ENCODE measurements at regions not wholly inside any gene's neighbourhood (a gene's known extent, or its start where the extent isn't known, plus 50 kb on each side); places are given as distances from the start of the nearest gene placed in this dataset.

DNA sequence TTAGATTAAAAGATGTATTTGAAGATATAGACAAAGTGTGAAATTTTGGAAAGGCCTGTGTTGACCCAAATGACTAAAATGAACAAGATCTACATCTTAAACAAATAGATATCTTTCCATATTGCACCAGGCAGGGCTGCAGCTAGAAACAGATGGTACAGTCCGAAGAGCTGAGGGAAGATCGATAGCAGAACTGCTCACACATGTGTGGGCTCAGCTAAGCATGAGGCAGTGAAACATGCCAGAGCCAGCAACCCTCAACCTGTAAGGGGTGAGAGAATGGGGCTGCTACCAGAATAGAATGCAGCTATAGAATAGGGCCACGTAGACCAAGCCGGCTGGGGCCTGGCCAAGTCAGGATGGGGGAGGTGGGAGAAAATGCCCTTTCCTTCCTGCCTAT lies 87.8 kb downstream of the SLC5A7 start:
- no peaks in the 10 kb centered on the region for H4K20me1 ChIP-seq (ENCODE audit: insufficient read depth, low read length)
- no peaks in the 10 kb centered on the region for H3K9me3 ChIP-seq (replicated peaks; ENCODE audit: insufficient read depth, low read length)
- no peak for TF ChIP-seq EZH2phosphoT487 (IDR thresholded peaks at IDR 0.05; ENCODE audit: low read length)
- TF ChIP-seq, protein P1, sequence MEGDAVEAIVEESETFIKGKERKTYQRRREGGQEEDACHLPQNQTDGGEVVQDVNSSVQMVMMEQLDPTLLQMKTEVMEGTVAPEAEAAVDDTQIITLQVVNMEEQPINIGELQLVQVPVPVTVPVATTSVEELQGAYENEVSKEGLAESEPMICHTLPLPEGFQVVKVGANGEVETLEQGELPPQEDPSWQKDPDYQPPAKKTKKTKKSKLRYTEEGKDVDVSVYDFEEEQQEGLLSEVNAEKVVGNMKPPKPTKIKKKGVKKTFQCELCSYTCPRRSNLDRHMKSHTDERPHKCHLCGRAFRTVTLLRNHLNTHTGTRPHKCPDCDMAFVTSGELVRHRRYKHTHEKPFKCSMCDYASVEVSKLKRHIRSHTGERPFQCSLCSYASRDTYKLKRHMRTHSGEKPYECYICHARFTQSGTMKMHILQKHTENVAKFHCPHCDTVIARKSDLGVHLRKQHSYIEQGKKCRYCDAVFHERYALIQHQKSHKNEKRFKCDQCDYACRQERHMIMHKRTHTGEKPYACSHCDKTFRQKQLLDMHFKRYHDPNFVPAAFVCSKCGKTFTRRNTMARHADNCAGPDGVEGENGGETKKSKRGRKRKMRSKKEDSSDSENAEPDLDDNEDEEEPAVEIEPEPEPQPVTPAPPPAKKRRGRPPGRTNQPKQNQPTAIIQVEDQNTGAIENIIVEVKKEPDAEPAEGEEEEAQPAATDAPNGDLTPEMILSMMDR (IDR thresholded peaks at IDR 0.05; ENCODE audit: low read length), result no peak
- TF ChIP-seq EZH2 (optimal IDR thresholded peaks at IDR 0.05; ENCODE audit: low read depth, low read length), result no peak
- H3K27ac ChIP-seq (ENCODE audit: low read length), result no peak overlapping the region
- no peak overlapping the region for H3K4me3 ChIP-seq (ENCODE audit: low read length)
- no peaks in the 10 kb centered on the region for H3K9me2 ChIP-seq (replicated peaks; ENCODE audit: insufficient read depth, low read length)
- H3K27me3 ChIP-seq (replicated peaks; ENCODE audit: insufficient read depth, low read length), result no peaks in the 10 kb centered on the region
- H3K4me2 ChIP-seq (ENCODE audit: low read depth, low read length), result no peak overlapping the region
- H3K4me1 ChIP-seq (ENCODE audit: low read length), result no peaks in the 10 kb centered on the region
- no peak overlapping the region for H2AFZ ChIP-seq (ENCODE audit: low read length)
- no peak for DNase-seq
- H3F3A ChIP-seq (ENCODE audit: insufficient read depth, low read length), result no peaks in the 10 kb centered on the region
- no peaks in the 10 kb centered on the region for H3K36me3 ChIP-seq (replicated peaks; ENCODE audit: insufficient read depth, low read length)
- H3K79me2 ChIP-seq (ENCODE audit: low read length), result no peaks in the 10 kb centered on the region
- H3K9ac ChIP-seq (ENCODE audit: low read length), result no peak overlapping the region

DNA sequence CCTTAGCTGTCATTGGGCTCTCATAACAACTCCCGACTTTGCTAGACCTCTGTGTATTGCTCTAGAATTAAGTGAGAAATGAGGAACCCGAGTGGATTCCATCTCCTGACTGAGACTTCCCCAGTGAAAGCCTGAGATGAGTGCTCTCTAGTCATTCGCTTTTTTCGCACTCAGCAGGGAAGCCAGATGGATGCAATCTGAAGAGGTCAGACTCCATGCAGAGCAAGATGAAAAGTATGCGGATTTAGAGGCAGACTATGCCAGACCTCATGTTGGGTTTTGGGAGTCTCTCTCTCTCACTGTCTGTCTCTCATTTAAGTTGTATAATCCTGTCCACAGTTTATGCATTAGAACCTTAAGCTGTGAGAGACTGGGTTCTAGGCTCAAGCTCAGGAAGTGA lies 88.6 kb downstream of the SLC5A7 start:
- Histone ChIP-seq H3K27ac (ENCODE audit: low read length) (no peak overlapping the region), H3K79me2 (ENCODE audit: low read length) (no peaks in the 10 kb centered on the region), H3K27me3 (replicated peaks; ENCODE audit: insufficient read depth, low read length) (no peaks in the 10 kb centered on the region), H3K9me3 (replicated peaks; ENCODE audit: insufficient read depth, low read length) (no peaks in the 10 kb centered on the region), H3K36me3 (replicated peaks; ENCODE audit: insufficient read depth, low read length) (no peaks in the 10 kb centered on the region), H3K9ac (ENCODE audit: low read length) (no peak overlapping the region), H2AFZ (ENCODE audit: low read length) (no peak overlapping the region), H3K9me2 (replicated peaks; ENCODE audit: insufficient read depth, low read length) (no peaks in the 10 kb centered on the region), H4K20me1 (ENCODE audit: insufficient read depth, low read length) (no peaks in the 10 kb centered on the region), H3F3A (ENCODE audit: insufficient read depth, low read length) (no peaks in the 10 kb centered on the region), H3K4me2 (ENCODE audit: low read depth, low read length) (no peak overlapping the region), H3K4me3 (ENCODE audit: low read length) (no peak overlapping the region), H3K4me1 (ENCODE audit: low read length) (no peaks in the 10 kb centered on the region)
- TF ChIP-seq EZH2phosphoT487 (IDR thresholded peaks at IDR 0.05; ENCODE audit: low read length) (no peak), EZH2 (optimal IDR thresholded peaks at IDR 0.05; ENCODE audit: low read depth, low read length) (no peak)
- TF ChIP-seq, protein P1 (IDR thresholded peaks at IDR 0.05; ENCODE audit: low read length), result no peak
- no peak for DNase-seq

DNA sequence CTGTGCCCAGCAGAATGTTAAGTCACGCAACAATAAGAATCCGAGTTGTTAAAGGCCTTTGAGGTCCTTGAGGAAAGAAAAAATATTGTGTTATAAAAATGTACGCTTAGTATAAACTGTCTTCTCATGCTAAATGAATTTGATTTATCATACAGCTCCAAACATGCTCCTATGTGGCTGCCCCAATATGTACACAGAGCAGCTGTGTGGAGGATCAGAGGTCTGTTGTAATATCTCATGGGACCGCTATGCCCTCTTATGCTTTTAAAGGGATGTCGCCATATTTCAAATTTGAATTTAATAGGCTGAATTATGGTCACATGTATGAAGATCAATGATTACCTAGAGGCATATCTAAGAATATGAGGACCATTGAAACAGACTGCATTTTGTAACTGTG lies 90.2 kb downstream of the SLC5A7 start:
- no peak overlapping the region for H3K9ac ChIP-seq (ENCODE audit: low read length)
- H3K36me3 ChIP-seq (replicated peaks; ENCODE audit: insufficient read depth, low read length), result no peaks in the 10 kb centered on the region
- H3K4me2 ChIP-seq (ENCODE audit: low read depth, low read length), result no peak overlapping the region
- H3F3A ChIP-seq (ENCODE audit: insufficient read depth, low read length), result no peaks in the 10 kb centered on the region
- H3K4me3 ChIP-seq (ENCODE audit: low read length), result no peak overlapping the region
- no peak for DNase-seq
- H3K4me1 ChIP-seq (ENCODE audit: low read length), result no peaks in the 10 kb centered on the region
- no peaks in the 10 kb centered on the region for H3K79me2 ChIP-seq (ENCODE audit: low read length)
- no peaks in the 10 kb centered on the region for H4K20me1 ChIP-seq (ENCODE audit: insufficient read depth, low read length)
- no peaks in the 10 kb centered on the region for H3K9me2 ChIP-seq (replicated peaks; ENCODE audit: insufficient read depth, low read length)
- H3K27me3 ChIP-seq (replicated peaks; ENCODE audit: insufficient read depth, low read length), result no peaks in the 10 kb centered on the region
- TF ChIP-seq EZH2phosphoT487 (IDR thresholded peaks at IDR 0.05; ENCODE audit: low read length), result no peak
- TF ChIP-seq, protein P1 (IDR thresholded peaks at IDR 0.05; ENCODE audit: low read length), result no peak
- TF ChIP-seq EZH2 (optimal IDR thresholded peaks at IDR 0.05; ENCODE audit: low read depth, low read length), result no peak
- no peaks in the 10 kb centered on the region for H3K9me3 ChIP-seq (replicated peaks; ENCODE audit: insufficient read depth, low read length)
- H3K27ac ChIP-seq (ENCODE audit: low read length), result no peak overlapping the region
- H2AFZ ChIP-seq (ENCODE audit: low read length), result no peak overlapping the region

All from MM.1S (cell line).